IPS-20b (cell line): ENCODE measurements at regions not wholly inside any gene's neighbourhood (a gene's known extent, or its start where the extent isn't known, plus 50 kb on each side); places are given as distances from the start of the nearest gene placed in this dataset.

Source experiments
- H3K27ac ChIP-seq: one replicate; pipeline ENCODE4 v1.5.1; 2013; ENCODE audit warnings: low read length
- H3K27me3 ChIP-seq: 2 replicates; pipeline ENCODE4 v1.6.1; 2013; ENCODE audit warnings: mild to moderate bottlenecking, low read length, inconsistent platforms; ENCODE audit not compliant: insufficient read depth
- H3K36me3 ChIP-seq: 2 replicates; pipeline ENCODE4 v1.6.1; 2013; ENCODE audit warnings: low read depth, mild to moderate bottlenecking, inconsistent platforms, low read length, moderate library complexity; ENCODE audit not compliant: insufficient read depth
- H3K4me1 ChIP-seq: 2 replicates; pipeline ENCODE4 v1.6.1; 2013; ENCODE audit warnings: mild to moderate bottlenecking, control low read depth, inconsistent platforms, low read length, moderate library complexity; ENCODE audit not compliant: insufficient read depth
- H3K4me3 ChIP-seq: 2 replicates; pipeline ENCODE4 v1.5.1; 2013; ENCODE audit warnings: mild to moderate bottlenecking, low read length, inconsistent platforms
- H3K9ac ChIP-seq: 2 replicates; pipeline ENCODE4 v1.6.1; 2013; ENCODE audit warnings: low read depth, mild to moderate bottlenecking, inconsistent platforms, low read length, moderate library complexity
- H3K9me3 ChIP-seq: 2 replicates; pipeline ENCODE4 v1.6.1; 2013; ENCODE audit warnings: mild to moderate bottlenecking, low read depth, low read length, inconsistent platforms; ENCODE audit not compliant: insufficient read depth

GRCh38 chr9:23073136-23073535 lies 626.5 kb downstream of the DMRTA1 start:
- Histone ChIP-seq H3K36me3 (no peaks in the 10 kb centered on the region), H3K4me3 (no peak overlapping the region), H3K4me1 (no peaks in the 10 kb centered on the region), H3K27ac (no peak overlapping the region), H3K9ac (no peak overlapping the region), H3K27me3 (no peaks in the 10 kb centered on the region), H3K9me3 (no peaks in the 10 kb centered on the region)

- H3K4me3 ChIP-seq, result no peak overlapping the region
- H3K4me1 ChIP-seq, result peaks cover 13% of the 10 kb centered on the region; the same call in 1 of the 2 replicates
- no peak overlapping the region for H3K27ac ChIP-seq
- H3K36me3 ChIP-seq, result no peaks in the 10 kb centered on the region
- H3K9ac ChIP-seq, result no peak overlapping the region
- no peaks in the 10 kb centered on the region for H3K9me3 ChIP-seq
- no peaks in the 10 kb centered on the region for H3K27me3 ChIP-seq
These were observed 633.2 kb downstream of the DMRTA1 start for GRCh38 chr9:23079798-23080197.

GRCh38 chr9:23081377-23081776 lies 634.8 kb downstream of the DMRTA1 start:
- H3K4me3 ChIP-seq, result no peak overlapping the region
- no peaks in the 10 kb centered on the region for H3K36me3 ChIP-seq

GRCh38 chr9:23088932-23089364 lies 642.3 kb downstream of the DMRTA1 start:
- H3K27ac ChIP-seq, result no peak overlapping the region
- no peaks in the 10 kb centered on the region for H3K27me3 ChIP-seq
- H3K4me3 ChIP-seq, result no peak overlapping the region
- no peaks in the 10 kb centered on the region for H3K36me3 ChIP-seq
- H3K4me1 ChIP-seq, result no peaks in the 10 kb centered on the region
- no peaks in the 10 kb centered on the region for H3K9me3 ChIP-seq
- H3K9ac ChIP-seq, result no peak overlapping the region

More at GRCh38 chr9:23081377-23081776, 634.8 kb downstream of the DMRTA1 start:
- Histone ChIP-seq H3K9me3 (no peaks in the 10 kb centered on the region), H3K27me3 (no peaks in the 10 kb centered on the region), H3K9ac (no peak overlapping the region), H3K27ac (no peak overlapping the region), H3K4me1 (peaks cover 13% of the 10 kb centered on the region; the same call in 1 of the 2 replicates)

GRCh38 chr9:23117616-23118015 lies 671.0 kb downstream of the DMRTA1 start:
- Histone ChIP-seq H3K27ac (no peak overlapping the region), H3K4me3 (no peak overlapping the region), H3K4me1 (no peaks in the 10 kb centered on the region), H3K27me3 (no peaks in the 10 kb centered on the region), H3K36me3 (no peaks in the 10 kb centered on the region), H3K9ac (no peak overlapping the region), H3K9me3 (no peaks in the 10 kb centered on the region)

GRCh38 chr9:23120630-23121029 lies 674.0 kb downstream of the DMRTA1 start:
- H3K27ac ChIP-seq, result no peak overlapping the region
- no peak overlapping the region for H3K9ac ChIP-seq
- no peaks in the 10 kb centered on the region for H3K36me3 ChIP-seq
- H3K9me3 ChIP-seq, result no peaks in the 10 kb centered on the region
- no peaks in the 10 kb centered on the region for H3K27me3 ChIP-seq
- H3K4me1 ChIP-seq, result no peaks in the 10 kb centered on the region
- H3K4me3 ChIP-seq, result no peak overlapping the region

- Histone ChIP-seq H3K4me3 (no peak overlapping the region), H3K9me3 (no peaks in the 10 kb centered on the region), H3K4me1 (no peaks in the 10 kb centered on the region), H3K9ac (no peak overlapping the region), H3K27me3 (no peaks in the 10 kb centered on the region), H3K36me3 (no peaks in the 10 kb centered on the region), H3K27ac (no peak overlapping the region)
These were observed 676.5 kb downstream of the DMRTA1 start for GRCh38 chr9:23123048-23123632.

GRCh38 chr9:23145467-23145866 lies 680.6 kb downstream of the ELAVL2 start:
- Histone ChIP-seq H3K36me3 (no peaks in the 10 kb centered on the region), H3K4me1 (no peaks in the 10 kb centered on the region), H3K27ac (no peak overlapping the region), H3K9me3 (peaks cover 23% of the 10 kb centered on the region), H3K9ac (no peak overlapping the region), H3K27me3 (no peaks in the 10 kb centered on the region), H3K4me3 (no peak overlapping the region)

- Histone ChIP-seq H3K9ac (no peak overlapping the region), H3K4me1 (peaks cover 6% of the 10 kb centered on the region; the same call in 1 of the 2 replicates), H3K9me3 (no peaks in the 10 kb centered on the region), H3K27ac (no peak overlapping the region), H3K36me3 (no peaks in the 10 kb centered on the region), H3K27me3 (no peaks in the 10 kb centered on the region), H3K4me3 (no peak overlapping the region)
These were observed 673.0 kb downstream of the ELAVL2 start for GRCh38 chr9:23153058-23153457.

- no peaks in the 10 kb centered on the region for H3K27me3 ChIP-seq
- H3K9ac ChIP-seq, result no peak overlapping the region
- peaks cover 2% of the 10 kb centered on the region; the same call in 1 of the 2 replicates for H3K4me1 ChIP-seq
- H3K36me3 ChIP-seq, result no peaks in the 10 kb centered on the region
- no peak overlapping the region for H3K27ac ChIP-seq
- H3K9me3 ChIP-seq, result no peaks in the 10 kb centered on the region; the same call in 1 of the 2 replicates
- no peak overlapping the region for H3K4me3 ChIP-seq
These were observed 665.5 kb downstream of the ELAVL2 start for GRCh38 chr9:23160491-23160890.

GRCh38 chr9:23160952-23161469 lies 665.0 kb downstream of the ELAVL2 start:
- Histone ChIP-seq H3K27ac (no peak overlapping the region), H3K27me3 (no peaks in the 10 kb centered on the region), H3K4me3 (no peak overlapping the region), H3K36me3 (no peaks in the 10 kb centered on the region), H3K4me1 (peaks cover 1% of the 10 kb centered on the region; the same call in 1 of the 2 replicates), H3K9me3 (no peaks in the 10 kb centered on the region; the same call in 1 of the 2 replicates), H3K9ac (no peak overlapping the region)

GRCh38 chr9:23162789-23163188 lies 663.3 kb downstream of the ELAVL2 start:
- Histone ChIP-seq H3K4me3 (no peak overlapping the region), H3K27ac (no peak overlapping the region), H3K27me3 (no peaks in the 10 kb centered on the region), H3K9me3 (no peaks in the 10 kb centered on the region; the same call in 1 of the 2 replicates), H3K36me3 (no peaks in the 10 kb centered on the region), H3K4me1 (no peaks in the 10 kb centered on the region), H3K9ac (no peak overlapping the region)
